Natural killer cell (primary cell): ENCODE measurements at regions not wholly inside any gene's neighbourhood (a gene's known extent, or its start where the extent isn't known, plus 50 kb on each side); places are given as distances from the start of the nearest gene placed in this dataset.

Experiments
- ATAC-seq, 3 donors: fragments of 150-1000 bp in 2 of 3; fragments of 200-7000 bp in 1 of 3; cut with Tn5 transposase; 1 replicate in 1 of 3; 2 replicates in 2 of 3; pipeline ENCODE4 v1.10.0; 2021; ENCODE audit warnings: mild to moderate bottlenecking in 2 of 3, moderate library complexity in 2 of 3
- DNase-seq, 2 donors: peaks; one replicate each; pipeline versions ENCODE4 v3.0.0 to v3.0.0-alpha.2; 2013 to 2021; ENCODE audit warnings: mixed read lengths in 1 of 2
- H3K27ac ChIP-seq: one replicate; pipeline ENCODE4 v1.5.1; 2013; ENCODE audit warnings: mild to moderate bottlenecking, low read length
- H3K27me3 ChIP-seq: one replicate; pipeline ENCODE4 v1.6.1; 2013; ENCODE audit warnings: low read length; ENCODE audit not compliant: control insufficient read depth, insufficient read depth
- H3K36me3 ChIP-seq: one replicate; pipeline ENCODE4 v1.6.1; 2013; ENCODE audit warnings: low read length; ENCODE audit not compliant: control insufficient read depth, insufficient read depth
- H3K4me1 ChIP-seq: one replicate; pipeline ENCODE4 v1.6.1; 2013; ENCODE audit warnings: low read length; ENCODE audit not compliant: control insufficient read depth, insufficient read depth
- H3K4me3 ChIP-seq: one replicate; pipeline ENCODE4 v1.5.1; 2013; ENCODE audit warnings: low read length
- H3K9me3 ChIP-seq: one replicate; pipeline ENCODE4 v1.6.1; 2013; ENCODE audit warnings: low read length; ENCODE audit not compliant: control insufficient read depth, insufficient read depth
- H3K27ac Mint-ChIP-seq, 2 donors: one replicate each; pipeline ENCODE4 v1.8.0; 2022; ENCODE audit warnings: mild to moderate bottlenecking in 2 of 2, mixed read lengths in 2 of 2, moderate library complexity in 1 of 2
- H3K27me3 Mint-ChIP-seq, 2 donors: one replicate each; pipeline ENCODE4 v1.8.0; 2022; ENCODE audit warnings: low read depth in 2 of 2, mixed read lengths in 2 of 2
- H3K36me3 Mint-ChIP-seq: one replicate; pipeline ENCODE4 v1.8.0; 2022; ENCODE audit warnings: mixed read lengths
- H3K4me1 Mint-ChIP-seq, 2 donors: one replicate each; pipeline ENCODE4 v1.8.0; 2022; ENCODE audit warnings: mixed read lengths in 2 of 2
- H3K4me3 Mint-ChIP-seq: one replicate; pipeline ENCODE4 v1.8.0; 2022; ENCODE audit warnings: mild to moderate bottlenecking, moderate library complexity, mixed read lengths
- H3K9me3 Mint-ChIP-seq, 2 donors: one replicate each; pipeline ENCODE4 v1.8.0; 2022; ENCODE audit warnings: mixed read lengths in 2 of 2
- WGBS: methylation state at CpG from one replicate; pipeline ENCODE4 v1.1.7; 2013; ENCODE audit warnings: missing lambda C conversion rate; ENCODE audit not compliant: insufficient coverage; 5-methylcytosine and 5-hydroxymethylcytosine counted together
- intact Hi-C: fragments of 100-400 bp; cut with micrococcal nuclease; formaldehyde crosslinking; loops from one replicate; pipeline ENCODE4 v1.14.2; 2022
- TF ChIP-seq, protein P1 (sequence below): fragments of 200-600 bp; IDR thresholded peaks from one replicate; pipeline ENCODE4 v1.8.0; 2022; ENCODE audit warnings: antibody characterized with exemption

DNA sequence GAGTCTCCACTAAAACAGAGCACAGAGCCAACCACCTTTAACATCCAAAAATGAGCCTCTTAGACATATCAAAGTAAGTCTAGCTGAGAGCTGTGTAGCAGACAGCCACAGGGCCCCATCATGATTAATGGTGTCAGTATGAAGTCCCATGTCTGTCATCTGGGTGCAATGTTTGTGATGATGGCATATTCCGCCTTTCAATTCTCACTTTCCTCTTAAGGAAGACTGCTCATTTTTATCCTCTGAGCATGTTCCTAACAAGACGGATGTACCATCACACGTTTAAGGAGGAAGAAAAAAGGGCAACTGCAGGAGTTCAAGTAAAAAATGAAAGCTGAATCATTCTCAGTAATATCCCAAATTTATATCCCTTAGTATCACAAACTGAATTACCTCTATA lies 85.8 kb upstream of the KCNMB2 start:
- no peaks in the 10 kb centered on the region for H3K9me3 ChIP-seq
- ATAC-seq (no peak), DNase-seq (no peak)
- peaks cover 0 to 3% of the 10 kb centered on the region in 2 donors for H3K27me3 Mint-ChIP-seq
- no peaks in the 10 kb centered on the region for H3K4me1 Mint-ChIP-seq
- no peak overlapping the region for H3K4me3 ChIP-seq
- TF ChIP-seq, protein P1, sequence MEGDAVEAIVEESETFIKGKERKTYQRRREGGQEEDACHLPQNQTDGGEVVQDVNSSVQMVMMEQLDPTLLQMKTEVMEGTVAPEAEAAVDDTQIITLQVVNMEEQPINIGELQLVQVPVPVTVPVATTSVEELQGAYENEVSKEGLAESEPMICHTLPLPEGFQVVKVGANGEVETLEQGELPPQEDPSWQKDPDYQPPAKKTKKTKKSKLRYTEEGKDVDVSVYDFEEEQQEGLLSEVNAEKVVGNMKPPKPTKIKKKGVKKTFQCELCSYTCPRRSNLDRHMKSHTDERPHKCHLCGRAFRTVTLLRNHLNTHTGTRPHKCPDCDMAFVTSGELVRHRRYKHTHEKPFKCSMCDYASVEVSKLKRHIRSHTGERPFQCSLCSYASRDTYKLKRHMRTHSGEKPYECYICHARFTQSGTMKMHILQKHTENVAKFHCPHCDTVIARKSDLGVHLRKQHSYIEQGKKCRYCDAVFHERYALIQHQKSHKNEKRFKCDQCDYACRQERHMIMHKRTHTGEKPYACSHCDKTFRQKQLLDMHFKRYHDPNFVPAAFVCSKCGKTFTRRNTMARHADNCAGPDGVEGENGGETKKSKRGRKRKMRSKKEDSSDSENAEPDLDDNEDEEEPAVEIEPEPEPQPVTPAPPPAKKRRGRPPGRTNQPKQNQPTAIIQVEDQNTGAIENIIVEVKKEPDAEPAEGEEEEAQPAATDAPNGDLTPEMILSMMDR: no peak
- no peak overlapping the region for H3K27ac ChIP-seq
- no peaks in the 10 kb centered on the region for H3K27me3 ChIP-seq
- no peaks in the 10 kb centered on the region for H3K36me3 ChIP-seq
- no peak overlapping the region for H3K27ac Mint-ChIP-seq
- H3K4me3 Mint-ChIP-seq: no peak overlapping the region
- no peaks in the 10 kb centered on the region for H3K36me3 Mint-ChIP-seq
- 73% methylated on average over 3 of the region's 3 CpGs for WGBS
- no peaks in the 10 kb centered on the region for H3K9me3 Mint-ChIP-seq
- no peaks in the 10 kb centered on the region for H3K4me1 ChIP-seq
- intact Hi-C loops: no loop called here

DNA sequence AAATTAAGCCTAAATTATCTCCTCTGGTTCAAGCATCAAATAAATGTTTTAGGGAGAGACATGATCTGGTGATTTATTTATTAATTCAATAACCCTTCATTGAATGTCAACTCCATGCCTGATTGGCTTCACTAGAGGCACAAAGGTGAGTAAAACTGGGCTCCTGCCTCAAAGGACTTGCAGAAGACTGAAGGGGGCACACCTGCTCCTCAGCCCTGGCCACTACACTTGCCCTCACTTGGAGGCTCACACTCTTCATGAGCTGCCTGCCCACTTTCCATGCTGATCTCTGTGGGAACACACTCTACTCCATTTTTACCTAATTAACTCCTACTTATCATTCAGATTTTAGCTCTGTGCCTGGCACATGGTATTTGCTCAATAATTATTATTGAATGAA lies 84.4 kb upstream of the KCNMB2 start:
- TF ChIP-seq, protein P1: no peak
- Histone ChIP-seq H3K36me3 (no peaks in the 10 kb centered on the region), H3K9me3 (no peaks in the 10 kb centered on the region), H3K4me1 (no peaks in the 10 kb centered on the region), H3K4me3 (no peak overlapping the region), H3K27me3 (no peaks in the 10 kb centered on the region), H3K27ac (no peak overlapping the region)
- Mint-ChIP-seq H3K4me1 (no peaks in the 10 kb centered on the region), H3K27me3 (peaks cover 0 to 4% of the 10 kb centered on the region in 2 donors), H3K4me3 (no peak overlapping the region), H3K9me3 (no peaks in the 10 kb centered on the region), H3K36me3 (no peaks in the 10 kb centered on the region), H3K27ac (no peak overlapping the region)
- intact Hi-C loops: no loop called here
- DNase-seq (no peak), ATAC-seq (no peak)

DNA sequence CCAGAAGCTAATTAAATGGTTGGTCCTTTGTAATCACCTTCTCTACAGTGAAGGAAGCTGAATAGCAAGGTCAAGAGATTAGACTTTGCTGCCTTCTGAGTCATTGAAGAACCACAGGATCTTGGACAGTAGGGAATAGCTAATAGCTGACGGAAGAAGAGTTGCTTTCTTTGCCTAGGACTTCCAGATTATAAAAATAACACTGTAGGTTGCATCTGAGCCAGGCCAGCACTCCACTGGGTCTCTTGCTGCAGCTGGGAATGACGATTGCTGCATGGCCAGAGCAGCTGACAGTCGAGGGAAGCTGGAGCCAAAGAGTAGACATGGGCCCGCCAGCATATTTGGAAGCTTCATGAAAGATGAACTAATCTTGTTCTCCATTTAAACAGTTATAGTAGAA lies 81.5 kb upstream of the KCNMB2 start:
- WGBS: 87% methylated on average over 4 of the region's 4 CpGs
- Mint-ChIP-seq H3K27me3 (peaks cover 0 to 4% of the 10 kb centered on the region in 2 donors), H3K4me1 (no peaks in the 10 kb centered on the region), H3K9me3 (no peaks in the 10 kb centered on the region), H3K27ac (no peak overlapping the region), H3K4me3 (no peak overlapping the region), H3K36me3 (no peaks in the 10 kb centered on the region)
- Histone ChIP-seq H3K36me3 (no peaks in the 10 kb centered on the region), H3K9me3 (no peaks in the 10 kb centered on the region), H3K27ac (no peak overlapping the region), H3K4me1 (no peaks in the 10 kb centered on the region), H3K4me3 (no peak overlapping the region), H3K27me3 (no peaks in the 10 kb centered on the region)
- ATAC-seq: no peak
- TF ChIP-seq, protein P1: no peak
- no peak for DNase-seq
- intact Hi-C loops: no loop called here

DNA sequence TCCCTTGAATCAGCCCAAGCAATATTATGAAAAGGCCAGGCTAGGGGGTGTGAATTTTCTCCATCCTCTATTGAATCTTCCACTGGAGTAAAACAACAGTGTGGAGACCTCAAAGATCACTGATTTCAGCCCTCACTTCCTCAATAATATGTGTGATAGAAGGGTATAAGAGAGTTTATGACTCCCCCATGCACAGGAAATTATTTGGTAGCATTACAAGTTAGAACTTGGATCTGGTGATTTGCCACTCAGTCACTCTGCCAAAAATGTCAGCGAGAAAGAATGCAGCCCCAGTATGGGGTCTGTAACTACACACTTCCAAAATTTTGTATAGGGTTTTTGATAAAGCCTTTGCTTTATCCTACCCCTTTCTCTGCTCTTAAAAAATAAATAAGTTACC lies 81.0 kb upstream of the KCNMB2 start:
- no CpG with 5 or more reads among the region's 1 CpG for WGBS
- H3K27ac Mint-ChIP-seq: no peak overlapping the region
- no peak for ATAC-seq
- no peak for DNase-seq
- Histone ChIP-seq H3K27ac (no peak overlapping the region), H3K27me3 (no peaks in the 10 kb centered on the region), H3K4me1 (no peaks in the 10 kb centered on the region), H3K36me3 (no peaks in the 10 kb centered on the region), H3K4me3 (no peak overlapping the region), H3K9me3 (no peaks in the 10 kb centered on the region)
- intact Hi-C loops: no loop called here
- no peaks in the 10 kb centered on the region for H3K9me3 Mint-ChIP-seq
- no peak overlapping the region for H3K4me3 Mint-ChIP-seq
- H3K4me1 Mint-ChIP-seq: no peaks in the 10 kb centered on the region
- H3K27me3 Mint-ChIP-seq: peaks cover 0 to 4% of the 10 kb centered on the region in 2 donors
- H3K36me3 Mint-ChIP-seq: no peaks in the 10 kb centered on the region
- TF ChIP-seq, protein P1: no peak
